Inflammatory macrophage treated with lipopolysaccharide for 4 hours (primary cell): ENCODE measurements at regions not wholly inside any gene's neighbourhood (a gene's known extent, or its start where the extent isn't known, plus 50 kb on each side); places are given as distances from the start of the nearest gene placed in this dataset.
"Not testable (repeated sequence)": the region's sequence is repeated elsewhere in the genome, so short reads cannot be mapped to it uniquely, and the experiment has no call there.

Experiments
- DNase-seq: peaks from one replicate; pipeline ENCODE4 v3.0.0-alpha.2; 2020

DNA sequence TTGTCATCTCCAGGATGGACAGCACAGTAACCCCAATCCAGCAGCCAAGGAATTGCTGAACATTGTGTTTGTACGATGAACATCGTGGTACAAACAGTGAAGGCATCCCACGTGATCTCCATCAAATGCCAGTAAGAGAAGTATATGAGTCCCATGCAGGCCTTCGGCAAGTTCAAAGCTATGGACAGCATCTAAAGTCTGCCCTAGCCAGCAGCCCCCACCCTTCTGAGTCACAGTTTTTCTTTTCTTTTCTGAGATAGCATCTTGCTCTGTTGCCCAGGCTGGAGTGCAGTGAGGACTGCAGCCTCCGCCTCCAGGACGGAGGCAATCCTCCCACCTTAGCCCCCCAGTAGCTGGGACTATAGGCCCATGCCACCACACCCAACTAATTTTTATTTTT, 71.0 kb upstream of the SRD5A2 start:
- no peak for DNase-seq

DNA sequence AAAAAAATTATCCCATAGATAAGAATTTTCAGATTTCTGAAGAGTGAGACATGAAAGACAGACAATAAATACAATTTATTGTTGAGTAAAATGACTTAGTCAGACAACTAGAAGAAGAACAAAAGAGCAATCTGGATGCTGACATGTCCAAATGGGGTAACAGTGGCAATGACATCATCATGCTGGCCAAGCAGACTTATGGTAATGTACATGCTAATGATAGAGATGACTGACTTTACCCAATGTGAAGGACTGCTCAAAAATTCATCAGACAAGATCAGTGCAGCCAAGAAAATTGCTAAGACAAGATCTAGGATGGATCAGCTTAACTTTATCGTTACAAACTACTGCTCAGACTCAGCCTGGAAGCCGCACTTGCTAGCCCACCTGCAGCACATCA, 70.5 kb upstream of the SRD5A2 start:
- DNase-seq, result no peak

DNA sequence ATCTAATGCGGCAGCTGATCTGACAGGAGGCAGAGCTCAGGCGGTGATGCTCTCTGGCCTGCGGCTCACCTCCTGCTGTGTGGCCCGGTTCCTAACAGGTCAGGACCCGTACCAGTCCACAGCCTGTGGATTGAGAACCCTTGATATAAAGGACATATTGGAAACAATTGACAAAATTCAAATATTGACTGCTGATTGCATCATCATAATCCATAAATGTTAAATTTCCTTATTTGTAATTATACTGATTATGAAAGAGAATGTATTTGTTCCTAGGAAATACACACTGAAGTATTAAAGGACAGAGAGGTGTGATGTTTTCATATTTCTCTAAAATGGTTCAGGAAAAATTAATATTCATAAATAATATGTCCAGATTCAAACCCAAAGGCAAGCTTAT, 63.8 kb upstream of the SRD5A2 start:
- no peak for DNase-seq

DNA sequence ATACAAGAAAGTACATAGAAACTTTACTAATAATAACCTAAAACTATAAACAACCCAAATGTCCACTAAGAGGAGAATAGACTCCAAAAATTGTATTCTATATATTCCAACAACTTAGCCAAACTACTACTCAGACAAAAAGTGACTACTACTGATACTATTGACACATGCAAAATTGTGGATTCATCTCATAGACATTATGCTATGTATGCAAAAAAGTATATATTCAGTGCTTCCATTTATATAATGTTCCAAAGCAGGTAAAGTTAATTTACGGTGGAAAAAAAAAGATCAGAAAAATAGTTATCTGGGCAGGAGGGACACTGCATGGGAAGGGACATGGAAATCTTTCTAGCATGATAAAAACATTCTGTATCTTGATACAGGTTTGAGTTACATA, 62.0 kb upstream of the SRD5A2 start:
- no peak for DNase-seq

DNA sequence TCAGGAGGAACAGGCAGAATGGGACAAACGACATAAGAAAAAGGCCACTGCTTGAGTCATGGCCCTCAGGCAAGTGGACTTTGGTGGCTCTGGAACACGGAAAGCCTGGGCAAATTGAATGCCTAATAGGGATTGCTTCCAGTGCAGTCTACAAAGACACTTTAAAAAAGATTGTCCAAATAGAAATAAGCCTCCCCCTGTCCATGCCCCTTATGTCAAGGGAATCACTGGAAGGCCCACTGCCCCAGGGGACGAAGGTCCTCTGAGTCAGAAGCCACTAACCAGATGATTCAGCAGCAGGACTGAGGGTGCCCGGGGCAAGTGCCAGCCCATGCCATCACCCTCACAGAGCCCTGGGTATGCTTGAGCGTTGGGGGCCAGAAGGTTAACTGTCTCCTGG, 51.5 kb upstream of the SRD5A2 start:
- not testable (repeated sequence) for DNase-seq
